PC-9 (cell line): ENCODE measurements at regions not wholly inside any gene's neighbourhood (a gene's known extent, or its start where the extent isn't known, plus 50 kb on each side); places are given as distances from the start of the nearest gene placed in this dataset.

Experiments used
- EZH2 ChIP-seq: fragments of 200-600 bp; sonication (generic); IDR thresholded peaks from 2 replicates; pipeline ENCODE4 v1.8.0; 2017; ENCODE audit warnings: antibody characterized with exemption, low read depth
- TF ChIP-seq, protein P1 (sequence below): fragments of 200-600 bp; sonication (generic); conservative IDR thresholded peaks from 2 replicates; pipeline ENCODE4 v1.6.1; 2017; ENCODE audit warnings: mixed run types, antibody characterized with exemption, mild to moderate bottlenecking, moderate library complexity

DNA sequence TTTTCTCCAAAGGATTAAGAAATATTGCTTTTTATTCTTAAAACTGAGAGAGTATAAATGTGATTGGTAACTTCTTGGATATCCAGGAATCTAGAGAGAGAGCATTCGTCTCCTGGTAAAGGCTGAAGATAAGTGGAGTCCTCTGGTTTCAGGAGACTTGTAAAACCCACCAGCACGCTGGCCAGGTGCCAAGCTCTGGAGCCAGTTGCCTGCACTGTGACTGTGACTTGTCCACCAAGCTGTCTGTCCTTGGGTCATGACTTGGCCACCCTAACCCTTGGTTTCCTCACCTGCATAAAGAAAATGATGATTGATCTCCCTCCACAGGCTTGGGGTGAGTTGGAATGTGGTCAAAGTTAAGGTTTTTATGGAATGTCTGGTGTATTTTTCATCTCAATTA lies 185.4 kb upstream of the NCKAP5 start:
- no peak for TF ChIP-seq EZH2
- TF ChIP-seq, protein P1, sequence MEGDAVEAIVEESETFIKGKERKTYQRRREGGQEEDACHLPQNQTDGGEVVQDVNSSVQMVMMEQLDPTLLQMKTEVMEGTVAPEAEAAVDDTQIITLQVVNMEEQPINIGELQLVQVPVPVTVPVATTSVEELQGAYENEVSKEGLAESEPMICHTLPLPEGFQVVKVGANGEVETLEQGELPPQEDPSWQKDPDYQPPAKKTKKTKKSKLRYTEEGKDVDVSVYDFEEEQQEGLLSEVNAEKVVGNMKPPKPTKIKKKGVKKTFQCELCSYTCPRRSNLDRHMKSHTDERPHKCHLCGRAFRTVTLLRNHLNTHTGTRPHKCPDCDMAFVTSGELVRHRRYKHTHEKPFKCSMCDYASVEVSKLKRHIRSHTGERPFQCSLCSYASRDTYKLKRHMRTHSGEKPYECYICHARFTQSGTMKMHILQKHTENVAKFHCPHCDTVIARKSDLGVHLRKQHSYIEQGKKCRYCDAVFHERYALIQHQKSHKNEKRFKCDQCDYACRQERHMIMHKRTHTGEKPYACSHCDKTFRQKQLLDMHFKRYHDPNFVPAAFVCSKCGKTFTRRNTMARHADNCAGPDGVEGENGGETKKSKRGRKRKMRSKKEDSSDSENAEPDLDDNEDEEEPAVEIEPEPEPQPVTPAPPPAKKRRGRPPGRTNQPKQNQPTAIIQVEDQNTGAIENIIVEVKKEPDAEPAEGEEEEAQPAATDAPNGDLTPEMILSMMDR, result no peak
